Upper lobe of left lung (tissue), 6 donors: ENCODE measurements at regions not wholly inside any gene's neighbourhood (a gene's known extent, or its start where the extent isn't known, plus 50 kb on each side); places are given as distances from the start of the nearest gene placed in this dataset.
A peak's percentile ranks its signal among the peaks of the same experiment; 100 is the strongest.

Source experiments
- ATAC-seq, 2 donors: fragments of 200-7000 bp; cut with Tn5 transposase; one replicate each; pipeline ENCODE4 v1.9.1; 2022; ENCODE audit warnings: mild to moderate bottlenecking in 2 of 2, moderate library complexity in 2 of 2; ENCODE audit not compliant: low FRiP score in 2 of 2
- DNase-seq, 2 donors: peaks; one replicate each; pipeline ENCODE4 v3.0.0-alpha.2; 2019 to 2020
- H3K27ac ChIP-seq, 4 donors: fragments of 200-600 bp; sonication (generic); one replicate each; pipeline ENCODE4 v1.5.1; 2016 to 2019
- H3K27me3 ChIP-seq, 4 donors: fragments of 200-600 bp; sonication (generic); one replicate each; pipeline ENCODE4 v1.5.1; 2017 to 2019
- H3K36me3 ChIP-seq, 4 donors: fragments of 200-600 bp; sonication (generic); one replicate each; pipeline ENCODE4 v1.5.1; 2016 to 2019
- H3K4me1 ChIP-seq, 4 donors: fragments of 200-600 bp; sonication (generic); one replicate each; pipeline ENCODE4 v1.5.1; 2018 to 2019
- H3K4me3 ChIP-seq, 4 donors: fragments of 200-600 bp; sonication (generic); one replicate each; pipeline ENCODE4 v1.5.1; 2017 to 2019; ENCODE audit warnings: mild to moderate bottlenecking in 2 of 4, moderate library complexity in 1 of 4
- H3K9me3 ChIP-seq, 4 donors: fragments of 200-600 bp; sonication (generic); one replicate each; pipeline ENCODE4 v1.5.1; 2018 to 2019
- EP300 ChIP-seq, 4 donors: sonication (generic); formaldehyde crosslinking; IDR thresholded peaks; one replicate each; pipeline ENCODE4 v1.5.1; 2017; ENCODE audit warnings: antibody characterized with exemption in 4 of 4, control low read depth in 2 of 4
- POLR2A ChIP-seq, 4 donors: fragments of 450-650 bp; IDR thresholded peaks; one replicate each; pipeline ENCODE4 v1.5.1; 2016 to 2017; ENCODE audit warnings: antibody characterized with exemption in 4 of 4, mild to moderate bottlenecking in 2 of 4
- POLR2AphosphoS5 ChIP-seq, 2 donors: sonication (generic); formaldehyde crosslinking; IDR thresholded peaks; one replicate each; pipeline ENCODE4 v1.5.1; 2017; ENCODE audit warnings: antibody characterized with exemption in 2 of 2
- WGBS, 2 donors: methylation state at CpG; one replicate each; pipeline ENCODE4 v1.1.5; 2017 to 2018; 5-methylcytosine and 5-hydroxymethylcytosine counted together
- TF ChIP-seq, protein P1 (sequence below), 6 experiments: fragments of 450-650 bp in 4 of 6; fragments of 200-600 bp in 2 of 6; sonication (generic) in 2 of 6; IDR thresholded peaks; one replicate each; pipeline ENCODE4 v1.5.1; 2016 to 2019; ENCODE audit warnings: antibody characterized with exemption in 6 of 6
- donor health status: DM: no; HTN: no; CAD: no; lungs with moderate emphysema.
- donor health status: DM: no; HTN: yes; CAD: no; lungs with severe emphysema.

DNA sequence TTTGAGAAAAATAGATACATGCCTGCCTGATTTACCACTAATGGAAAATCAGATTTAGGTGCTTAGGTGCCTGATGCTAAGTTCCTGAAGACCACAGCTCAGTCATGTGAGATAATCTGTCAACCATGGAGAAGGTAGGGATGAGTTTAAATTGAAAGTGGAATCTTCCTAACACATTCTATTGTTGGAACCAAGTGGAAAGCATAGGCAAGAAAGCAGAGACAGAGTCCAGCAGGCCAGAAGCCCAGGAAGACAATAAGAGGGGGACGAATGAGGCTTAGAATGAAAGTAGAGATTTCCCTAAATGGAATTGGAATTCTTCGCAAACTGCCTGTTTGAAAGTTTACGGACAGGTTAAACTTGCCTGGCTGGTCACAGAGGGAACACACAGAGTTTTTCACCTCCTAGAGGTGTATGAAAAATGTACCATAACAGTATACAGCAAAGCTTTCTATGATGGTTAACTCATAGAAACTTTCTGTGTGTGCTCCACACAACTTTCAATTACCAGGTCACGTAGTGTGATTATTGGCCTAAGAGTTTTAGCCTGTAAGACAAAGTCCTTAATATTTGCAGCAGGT lies 453.8 kb upstream of the KCNMB2 start:
- no peak for ATAC-seq
- peaks cover 8 to 29% (median 16%) of the 10 kb centered on the region in 4 donors for H3K4me1 ChIP-seq

DNA sequence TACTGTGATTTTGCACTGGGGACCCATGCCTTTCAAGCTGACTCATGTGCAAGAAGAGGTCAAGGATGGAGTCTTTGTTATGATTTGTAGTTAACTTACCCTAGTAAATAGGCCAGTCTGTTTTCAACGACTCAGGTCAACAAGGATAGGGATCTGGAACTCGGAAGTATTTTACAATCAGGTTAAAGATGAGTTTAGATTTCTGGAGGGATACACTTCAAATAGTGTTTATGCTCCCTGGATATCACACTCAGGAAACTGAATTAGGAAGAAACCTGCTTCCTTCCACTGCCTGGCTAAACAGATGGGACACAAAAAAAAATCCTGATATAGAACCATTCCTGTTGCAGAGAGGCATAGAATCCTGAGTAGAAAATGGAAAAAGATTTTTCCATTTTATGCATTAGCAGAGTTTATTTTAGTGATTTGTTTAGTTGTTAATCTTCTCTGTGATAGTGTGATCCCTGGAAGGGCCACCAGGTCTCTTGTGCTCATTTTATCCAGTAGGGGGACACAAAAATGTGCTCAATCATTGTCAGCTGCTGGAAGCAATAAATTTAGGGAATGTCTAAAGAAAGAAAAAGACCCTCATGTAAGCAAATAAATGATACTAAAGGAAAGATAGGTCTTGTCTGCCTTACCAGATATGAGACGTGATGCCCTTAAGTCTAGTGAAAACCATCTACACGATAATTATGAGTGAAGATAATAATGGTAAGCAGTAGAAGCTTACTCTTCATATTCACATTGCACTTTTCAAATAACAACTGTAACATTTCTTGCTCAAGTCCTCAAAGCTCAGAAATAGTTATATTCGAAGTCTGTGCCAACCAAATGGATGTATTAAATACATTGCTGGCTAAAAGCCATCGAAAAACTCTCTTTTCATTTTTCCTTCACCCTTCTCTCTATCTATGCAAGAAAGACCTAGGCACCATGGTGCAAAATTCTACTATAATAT lies 452.1 kb upstream of the KCNMB2 start:
- peak overlapping the region in 3 of 4 donors; percentile 11 to 62 (median 28) for H3K27ac ChIP-seq
- DNase-seq (no peak), ATAC-seq (no peak)
- no peaks in the 10 kb centered on the region for H3K9me3 ChIP-seq
- no peak for TF ChIP-seq EP300 (IDR thresholded peaks at IDR 0.05)
- TF ChIP-seq POLR2A (IDR thresholded peaks at IDR 0.05) = no peak
- no peak for TF ChIP-seq POLR2AphosphoS5 (IDR thresholded peaks at IDR 0.05)
- TF ChIP-seq, protein P1, sequence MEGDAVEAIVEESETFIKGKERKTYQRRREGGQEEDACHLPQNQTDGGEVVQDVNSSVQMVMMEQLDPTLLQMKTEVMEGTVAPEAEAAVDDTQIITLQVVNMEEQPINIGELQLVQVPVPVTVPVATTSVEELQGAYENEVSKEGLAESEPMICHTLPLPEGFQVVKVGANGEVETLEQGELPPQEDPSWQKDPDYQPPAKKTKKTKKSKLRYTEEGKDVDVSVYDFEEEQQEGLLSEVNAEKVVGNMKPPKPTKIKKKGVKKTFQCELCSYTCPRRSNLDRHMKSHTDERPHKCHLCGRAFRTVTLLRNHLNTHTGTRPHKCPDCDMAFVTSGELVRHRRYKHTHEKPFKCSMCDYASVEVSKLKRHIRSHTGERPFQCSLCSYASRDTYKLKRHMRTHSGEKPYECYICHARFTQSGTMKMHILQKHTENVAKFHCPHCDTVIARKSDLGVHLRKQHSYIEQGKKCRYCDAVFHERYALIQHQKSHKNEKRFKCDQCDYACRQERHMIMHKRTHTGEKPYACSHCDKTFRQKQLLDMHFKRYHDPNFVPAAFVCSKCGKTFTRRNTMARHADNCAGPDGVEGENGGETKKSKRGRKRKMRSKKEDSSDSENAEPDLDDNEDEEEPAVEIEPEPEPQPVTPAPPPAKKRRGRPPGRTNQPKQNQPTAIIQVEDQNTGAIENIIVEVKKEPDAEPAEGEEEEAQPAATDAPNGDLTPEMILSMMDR (IDR thresholded peaks at IDR 0.05) = peak in 5 of 6 experiments; percentile 22 to 61 (median 34)
- 48 to 49% methylated on average over 6 of the region's 6 CpGs for WGBS, 2 donors
- H3K36me3 ChIP-seq = no peaks in the 10 kb centered on the region
- peaks cover 8 to 23% (median 16%) of the 10 kb centered on the region in 4 donors for H3K4me1 ChIP-seq
- no peak overlapping the region for H3K4me3 ChIP-seq
- H3K27me3 ChIP-seq = no peaks in the 10 kb centered on the region

More for the DNA sequence above, 453.8 kb upstream of the KCNMB2 start:
- TF ChIP-seq POLR2AphosphoS5 (IDR thresholded peaks at IDR 0.05) (no peak), EP300 (IDR thresholded peaks at IDR 0.05) (no peak), POLR2A (IDR thresholded peaks at IDR 0.05) (no peak)
- TF ChIP-seq, protein P1 (IDR thresholded peaks at IDR 0.05) = no peak
- Histone ChIP-seq H3K36me3 (no peaks in the 10 kb centered on the region), H3K27me3 (no peaks in the 10 kb centered on the region), H3K27ac (no peak overlapping the region), H3K4me3 (no peak overlapping the region), H3K9me3 (no peaks in the 10 kb centered on the region)
- DNase-seq = no peak
- WGBS, 2 donors = 82 to 87% methylated on average over 4 of the region's 4 CpGs

DNA sequence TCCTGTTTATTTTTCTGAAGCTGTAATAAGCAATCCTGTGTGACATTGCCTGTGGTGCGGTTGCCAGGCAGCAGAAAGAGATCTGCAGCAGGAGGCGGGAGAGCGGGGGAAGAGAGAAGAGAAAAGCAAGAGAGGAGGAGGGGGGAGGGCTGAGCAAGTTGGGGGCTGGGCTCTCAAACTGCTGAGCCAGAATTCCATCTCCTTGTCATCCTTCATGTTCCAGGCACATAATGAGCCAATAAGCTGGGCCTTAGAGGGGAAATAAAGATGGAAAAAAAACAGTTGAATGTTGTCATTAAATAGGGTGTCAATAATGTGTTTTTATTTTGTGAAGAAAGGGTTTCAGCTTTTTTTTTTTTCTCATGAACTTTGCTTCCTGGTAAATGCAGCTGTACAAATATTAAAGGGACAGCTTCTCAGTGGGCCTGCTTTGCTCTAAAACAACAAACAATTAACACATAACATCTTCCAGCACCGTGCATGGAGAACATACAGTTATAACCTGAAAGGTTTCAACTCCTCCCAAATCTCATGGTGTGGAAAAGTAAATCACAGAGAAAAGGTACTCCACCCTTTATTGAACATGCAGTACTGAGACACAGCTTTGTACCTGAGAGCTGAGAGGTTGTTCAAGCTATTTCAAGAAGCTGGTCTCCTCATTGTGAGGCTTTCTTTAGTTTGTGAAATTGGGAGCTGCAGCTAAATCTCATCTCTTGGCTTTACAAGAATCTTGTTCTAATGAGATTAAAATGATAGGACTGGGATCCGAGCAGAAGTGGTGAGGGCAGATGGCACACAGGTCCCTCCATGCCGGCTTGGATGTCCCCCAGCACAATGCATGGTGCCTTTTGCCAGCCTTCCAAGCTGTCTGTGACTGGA lies 451.1 kb upstream of the KCNMB2 start:
- Histone ChIP-seq H3K4me3 (no peak overlapping the region), H3K27ac (peak overlapping the region in 1 of 4 donors; percentile 62), H3K4me1 (peaks cover 8 to 21% (median 16%) of the 10 kb centered on the region in 4 donors), H3K27me3 (no peaks in the 10 kb centered on the region), H3K9me3 (no peaks in the 10 kb centered on the region), H3K36me3 (no peaks in the 10 kb centered on the region)
- 34 to 44% methylated on average over 6 of the region's 6 CpGs for WGBS, 2 donors
- ATAC-seq (peak; percentile 59 to 78), DNase-seq (peak in 1 of 2 donors; percentile 53)
- TF ChIP-seq POLR2AphosphoS5 (IDR thresholded peaks at IDR 0.05) = peak in 1 of 2 donors; percentile 27
- TF ChIP-seq POLR2A (IDR thresholded peaks at IDR 0.05) = no peak
- TF ChIP-seq EP300 (IDR thresholded peaks at IDR 0.05) = peak in 1 of 4 donors; percentile 8
- TF ChIP-seq, protein P1 (IDR thresholded peaks at IDR 0.05) = no peak

DNA sequence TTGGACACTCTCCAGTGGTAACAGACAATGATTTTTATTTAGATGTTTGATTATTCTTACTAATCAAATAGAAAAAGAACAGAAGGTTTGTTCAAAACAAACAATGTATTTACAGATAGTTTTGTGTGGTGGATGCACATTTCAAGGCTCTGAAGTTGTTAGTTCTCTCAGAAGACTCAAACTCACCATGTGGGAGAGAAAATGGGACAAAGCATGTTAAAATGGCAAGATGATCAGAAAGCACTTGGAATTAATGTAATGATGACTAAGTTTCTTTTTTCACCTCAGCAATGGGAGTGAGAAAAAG lies 450.5 kb upstream of the KCNMB2 start:
- no peaks in the 10 kb centered on the region for H3K9me3 ChIP-seq
- no peaks in the 10 kb centered on the region for H3K36me3 ChIP-seq
- H3K27ac ChIP-seq = peak overlapping the region in 1 of 4 donors; percentile 27
- DNase-seq (no peak), ATAC-seq (no peak)
- H3K27me3 ChIP-seq = no peaks in the 10 kb centered on the region
- TF ChIP-seq POLR2A (IDR thresholded peaks at IDR 0.05) = no peak
- H3K4me3 ChIP-seq = no peak overlapping the region
- H3K4me1 ChIP-seq = peaks cover 8 to 21% (median 16%) of the 10 kb centered on the region in 4 donors
